Activated gamma-delta T cell (primary cell): ENCODE measurements at regions not wholly inside any gene's neighbourhood (a gene's known extent, or its start where the extent isn't known, plus 50 kb on each side); places are given as distances from the start of the nearest gene placed in this dataset.
"Not testable (repeated sequence)": the region's sequence is repeated elsewhere in the genome, so short reads cannot be mapped to it uniquely, and the experiment has no call there.

Experiments
- DNase-seq: peaks from one replicate; lab custom pipeline; 2025; lab: John Stamatoyannopoulos, UW

DNA sequence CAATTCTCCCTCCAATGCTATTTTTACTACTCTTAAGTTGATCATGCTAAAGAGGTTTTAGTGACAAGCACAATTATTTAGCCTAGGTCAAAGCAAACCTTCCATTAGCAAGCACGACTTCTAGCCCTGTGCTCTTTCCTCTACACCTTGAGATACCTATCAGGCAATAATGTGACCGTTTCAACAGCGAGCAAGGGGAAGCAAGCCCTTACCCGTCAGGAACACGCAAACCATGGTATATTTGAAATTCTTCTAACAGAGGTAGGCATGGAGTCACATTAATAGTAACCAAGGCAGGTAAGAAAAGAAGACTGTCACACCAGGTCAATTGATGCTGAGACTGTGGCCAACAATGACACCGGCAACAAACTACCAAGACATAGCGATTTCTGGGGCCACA is 68.9 kb upstream of the VGLL4 start:
- DNase-seq, result no peak

DNA sequence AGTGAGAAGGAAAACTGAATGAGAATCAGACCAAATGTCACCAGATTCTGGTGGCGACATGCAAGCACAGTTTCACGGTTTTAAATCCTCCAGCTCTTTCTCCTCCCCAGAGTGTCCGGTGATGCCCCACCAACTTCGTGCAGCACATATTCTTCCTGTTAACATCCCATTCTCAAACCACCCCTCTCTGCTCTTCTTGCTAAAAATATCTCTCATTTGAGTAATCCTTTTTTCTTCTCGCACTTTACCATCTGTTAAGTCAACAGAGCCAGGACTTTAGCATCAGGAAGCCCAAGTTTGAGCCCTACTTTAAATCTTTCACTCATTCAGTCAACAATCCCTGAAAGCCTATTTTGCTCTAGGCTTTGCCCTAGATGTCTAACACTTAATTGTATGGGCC is 68.2 kb upstream of the VGLL4 start:
- no peak for DNase-seq

- no peak for DNase-seq
Observed at GRCh38 chr3:11709782-11710181, 66.1 kb upstream of the VGLL4 start.

- DNase-seq, result not testable (repeated sequence)
Observed at GRCh38 chr3:11707084-11707483, 63.4 kb upstream of the VGLL4 start.

- no peak for DNase-seq
Observed at GRCh38 chr3:11706604-11707003, 62.9 kb upstream of the VGLL4 start.

DNA sequence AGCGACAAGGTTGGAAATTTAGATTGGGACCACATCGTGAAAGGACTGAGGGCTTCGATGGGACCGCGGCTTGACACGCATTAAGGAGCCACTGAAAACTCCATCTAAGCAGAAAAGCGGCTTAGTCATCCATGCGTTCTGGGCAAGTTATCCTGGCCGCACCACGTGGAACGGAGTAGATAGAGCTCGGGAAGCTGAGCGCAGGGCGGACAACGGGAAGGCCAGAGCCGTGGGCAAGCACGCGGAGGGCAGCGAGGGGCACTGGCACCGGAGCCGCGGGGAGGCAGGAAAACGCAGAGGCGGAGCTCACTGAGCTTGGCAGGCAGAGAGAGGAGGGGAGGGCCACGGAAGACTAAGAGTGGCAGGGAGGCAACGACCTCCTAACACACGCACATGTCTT is 61.3 kb upstream of the VGLL4 start:
- no peak for DNase-seq

DNA sequence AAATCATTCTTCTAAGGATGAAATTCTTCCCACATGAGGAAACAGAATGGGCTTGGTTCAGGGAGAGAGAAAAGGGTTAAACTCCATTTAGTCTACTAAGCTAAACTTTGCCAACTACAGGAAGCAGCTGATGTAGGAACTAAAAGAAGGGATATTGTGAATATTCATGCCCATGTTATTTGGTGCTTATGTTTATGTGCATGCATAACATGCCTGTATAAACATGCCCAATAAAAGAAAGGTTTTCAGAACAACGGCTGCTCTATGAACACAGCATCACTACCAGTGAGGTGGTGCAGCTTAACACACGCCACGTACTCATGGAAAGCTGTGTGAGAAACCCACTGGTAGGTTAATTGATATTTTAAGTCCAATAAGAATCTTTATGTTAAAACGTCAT is 59.4 kb upstream of the VGLL4 start:
- DNase-seq, result no peak

- no peak for DNase-seq
Observed at GRCh38 chr3:11699083-11699427, 55.3 kb upstream of the VGLL4 start.

GRCh38 chr3:11698326-11699082 is 54.8 kb upstream of the VGLL4 start:
- DNase-seq, result no peak

DNA sequence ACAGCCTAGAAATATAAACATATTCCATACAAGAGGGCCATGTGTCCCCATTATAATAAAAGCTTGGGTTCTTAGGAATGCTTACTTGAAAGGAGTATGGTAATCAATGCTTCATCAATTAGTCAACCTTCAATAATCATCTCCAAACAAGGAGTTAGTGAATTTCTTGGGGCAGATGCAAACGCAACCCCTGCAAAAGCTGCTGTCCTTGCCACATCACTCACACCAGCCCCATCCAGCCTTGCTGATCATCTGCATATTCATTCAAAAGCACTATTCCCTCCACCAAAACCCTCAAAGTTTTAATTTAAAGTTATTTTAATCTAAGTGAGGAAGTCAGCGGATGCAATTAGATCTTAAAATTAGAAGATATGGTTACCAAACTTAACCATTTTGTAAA is 54.0 kb upstream of the VGLL4 start:
- no peak for DNase-seq

- no peak for DNase-seq
Observed at GRCh38 chr3:11696054-11696453, 52.3 kb upstream of the VGLL4 start.
